K562 (cell line): ENCODE measurements at regions not wholly inside any gene's neighbourhood (a gene's known extent, or its start where the extent isn't known, plus 50 kb on each side); places are given as distances from the start of the nearest gene placed in this dataset.

Source experiments
- ATAC-seq: fragments of 200-7000 bp; cut with Tn5 transposase; 3 replicates; pipeline ENCODE4 v1.9.1; 2020; ENCODE audit warnings: moderate library complexity
- BruUV-seq: library from RNA; stranded (reverse); fragments of 400-500 nt; replicated peaks from 2 replicates; lab custom pipeline; 2021; lab: Mats Ljungman, UMichigan
- CTCF ChIA-PET: fragments of 300-600 bp; formaldehyde crosslinking; extraction: SDS; loops from one replicate; lab custom pipeline; 2021; ENCODE audit warnings: low intra/inter-chr PET ratio; lab: Yijun Ruan, JAX
- POLR2A ChIA-PET: fragments of 300-600, 350-650 bp; sonication (Branson Sonifier 250); formaldehyde crosslinking; extraction: SDS; loops from one replicate; lab custom pipeline; 2021; ENCODE audit warnings: antibody characterized with exemption, inconsistent platforms; lab: Yijun Ruan, JAX
- DNase-seq, 4 experiments: peaks; one replicate each; pipeline versions ENCODE4 v3.0.0 to v3.0.0-alpha.2; 2011 to 2018; ENCODE audit warnings: low spot score in 3 of 4, mixed read lengths in 3 of 4; ENCODE audit errors: extremely low read depth in 1 of 4
- FAIRE-seq: peaks from 2 replicates; lab custom pipeline; 2011; peaks lifted over from hg19 to GRCh38; lab: Jason Lieb, UNC
- H2AFZ ChIP-seq: 2 replicates; pipeline ENCODE4 v1.6.0; 2011; ENCODE audit warnings: low read depth, low read length, control low read depth, inconsistent platforms
- H3K27ac ChIP-seq: fragments of 200-600 bp; 3 replicates; pipeline ENCODE4 v1.8.0; 2011; ENCODE audit warnings: low read depth, mild to moderate bottlenecking, control low read depth, inconsistent platforms, low read length, moderate library complexity, mixed read lengths; ENCODE audit errors: extremely low read depth
- H3K27me3 ChIP-seq, 2 experiments: fragments of 300-600 bp in 1 of 2; 2 replicates in 1 of 2; 3 replicates in 1 of 2; pipeline versions ENCODE4 v1.6.0 to v1.8.0; 2011; ENCODE audit warnings: inconsistent platforms in 2 of 2, low read length in 2 of 2, mild to moderate bottlenecking in 1 of 2, mixed read lengths in 1 of 2, moderate library complexity in 1 of 2; ENCODE audit not compliant: control insufficient read depth in 2 of 2, insufficient read depth in 2 of 2
- H3K36me3 ChIP-seq: fragments of 300-600 bp; 3 replicates; pipeline ENCODE4 v1.8.0; 2011; ENCODE audit warnings: mild to moderate bottlenecking, low read length, inconsistent platforms; ENCODE audit not compliant: control insufficient read depth, insufficient read depth
- H3K4me1 ChIP-seq, 2 experiments: fragments of 200-600 bp in 1 of 2; replicated peaks in 1 of 2; 2 replicates in 1 of 2; 3 replicates in 1 of 2; pipeline versions ENCODE4 v1.5.1 to v1.8.0; 2011; ENCODE audit warnings: inconsistent platforms in 2 of 2, low read length in 2 of 2, mild to moderate bottlenecking in 1 of 2, mixed read lengths in 1 of 2, moderate library complexity in 1 of 2; ENCODE audit not compliant: control insufficient read depth in 2 of 2, insufficient read depth in 2 of 2
- H3K4me2 ChIP-seq: 2 replicates; pipeline ENCODE4 v1.6.1; 2011; ENCODE audit warnings: low read length, control low read depth, inconsistent platforms, mixed read lengths; ENCODE audit not compliant: insufficient read depth
- H3K4me3 ChIP-seq: fragments of 200-600 bp; sonication (generic), shearing (Covaris generic); 2 replicates; pipeline ENCODE4 v1.5.1; 2016; ENCODE audit warnings: control low read depth, inconsistent platforms
- H3K79me2 ChIP-seq: fragments of 200-600 bp; 3 replicates; pipeline ENCODE4 v1.8.0; 2011; ENCODE audit warnings: low read length, inconsistent platforms; ENCODE audit not compliant: control insufficient read depth, insufficient read depth
- H3K9ac ChIP-seq, 2 experiments: 2 replicates each; pipeline versions ENCODE4 v1.6.0 to v1.6.1; 2011; ENCODE audit warnings: low read depth in 2 of 2, low read length in 2 of 2, control low read depth in 1 of 2, inconsistent platforms in 1 of 2, mild to moderate bottlenecking in 1 of 2, mixed read lengths in 1 of 2; ENCODE audit not compliant: insufficient read depth in 1 of 2
- H3K9me1 ChIP-seq: one replicate; pipeline ENCODE4 v1.6.0; 2011; ENCODE audit warnings: inconsistent platforms, mild to moderate bottlenecking, low read length, moderate library complexity; ENCODE audit not compliant: control insufficient read depth, insufficient read depth
- H3K9me3 ChIP-seq: replicated peaks from 2 replicates; pipeline ENCODE4 v1.5.1; 2011; ENCODE audit warnings: low read depth, low read length, inconsistent platforms; ENCODE audit not compliant: control insufficient read depth, insufficient read depth
- H4K20me1 ChIP-seq: replicated peaks from 2 replicates; pipeline ENCODE4 v1.6.1; 2011; ENCODE audit warnings: low read length, inconsistent platforms, mixed read lengths; ENCODE audit not compliant: control insufficient read depth, insufficient read depth
- CREB1 ChIP-seq, 2 experiments: sonication (generic) in 1 of 2; formaldehyde crosslinking in 1 of 2; IDR thresholded peaks; 2 replicates each; pipeline versions ENCODE4 v1.6.1 to v1.8.0; 2012 to 2022; ENCODE audit warnings: inconsistent platforms in 1 of 2, mild to moderate bottlenecking in 1 of 2, missing genetic modification reagents in 1 of 2, moderate library complexity in 1 of 2
- DNMT1 ChIP-seq: fragments of 450-650 bp; IDR thresholded peaks from 2 replicates; pipeline ENCODE4 v1.6.1; 2016; ENCODE audit warnings: antibody characterized with exemption, mild to moderate bottlenecking
- KDM1A ChIP-seq, 2 experiments: fragments of 450-650 bp; IDR thresholded peaks; 2 replicates each; pipeline ENCODE4 v1.6.1; 2016; ENCODE audit warnings: mild to moderate bottlenecking in 2 of 2
- SRSF3 ChIP-seq: fragments of 200-400 bp; formaldehyde crosslinking; IDR thresholded peaks from 2 replicates; pipeline ENCODE4 v1.6.1; 2016; ENCODE audit warnings: mild to moderate bottlenecking, low read length, moderate library complexity; ENCODE audit not compliant: insufficient read depth
- TEAD2 ChIP-seq: fragments of 450-650 bp; IDR thresholded peaks from 2 replicates; pipeline ENCODE4 v1.6.1; 2016; ENCODE audit warnings: missing genetic modification characterization, control low read depth, missing compliant biosample characterization
- ZNF184 ChIP-seq: sonication (generic); formaldehyde crosslinking; IDR thresholded peaks from 2 replicates; pipeline ENCODE4 v1.5.0; 2020; ENCODE audit warnings: missing genetic modification reagents
- ZNF239 ChIP-seq: fragments of 250-450 bp; sonication (Bioruptor Pico); IDR thresholded peaks from 2 replicates; pipeline ENCODE4 v1.4.0; 2020; ENCODE audit warnings: mild to moderate bottlenecking
- ZZZ3 ChIP-seq: fragments of 450-650 bp; IDR thresholded peaks from 2 replicates; pipeline ENCODE4 v1.6.1; 2016; ENCODE audit warnings: antibody characterized with exemption, mild to moderate bottlenecking, moderate library complexity
- WGBS: fragments of 100-300 bp; shearing (Covaris generic); methylation state at CpG from one replicate; pipeline ENCODE4 v1.1.6; 2016; ENCODE audit warnings: low coverage, mixed read lengths; ENCODE audit not compliant: insufficient coverage; ENCODE audit errors: missing lambda C conversion rate; 5-methylcytosine and 5-hydroxymethylcytosine counted together
- in situ Hi-C: fragments of 300-500 bp; cut with MboI; formaldehyde crosslinking; loops from 4 replicates; pipeline ENCODE4 v1.15.0; 2018; ENCODE audit warnings: inconsistent platforms, mixed read lengths
- intact Hi-C: fragments of 100-400 bp; cut with micrococcal nuclease; formaldehyde crosslinking; loops from 2 replicates; pipeline ENCODE4 v1.14.2; 2022
- TF ChIP-seq, protein P1 (sequence below): fragments of 450-650 bp; formaldehyde crosslinking; IDR thresholded peaks from 2 replicates; pipeline ENCODE4 v1.4.0; 2020; ENCODE audit warnings: mild to moderate bottlenecking, moderate library complexity

DNA sequence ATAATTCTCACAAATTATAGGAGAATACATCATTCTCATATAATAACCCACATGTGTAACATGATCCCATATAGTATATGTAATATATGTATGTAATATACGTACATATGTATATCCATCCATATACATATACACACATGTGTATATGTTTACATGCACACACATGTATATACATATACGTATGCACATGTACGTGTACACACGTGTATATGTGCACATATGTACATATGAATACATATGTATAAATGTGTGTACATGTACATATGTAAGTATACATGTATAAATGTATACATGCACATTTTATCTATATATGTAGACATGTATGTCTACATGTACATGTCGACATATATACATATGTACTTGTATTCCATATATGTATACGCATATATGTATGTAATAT lies 288.8 kb downstream of the NPIPA8 start:
- Histone ChIP-seq H3K27ac (no peak overlapping the region), H3K79me2 (peaks cover 16% of the 10 kb centered on the region; the same call in 2 of the 3 replicates), H3K9me1 (no peaks in the 10 kb centered on the region), H3K4me1 (no peaks in the 10 kb centered on the region), H3K4me2 (no peak overlapping the region), H4K20me1 (peaks cover 5% of the 10 kb centered on the region; the same call in 1 of the 2 replicates), H3K9me3 (no peaks in the 10 kb centered on the region), H3K4me3 (no peak overlapping the region), H2AFZ (no peak overlapping the region), H3K36me3 (peaks cover 21% of the 10 kb centered on the region; the same call in 2 of the 3 replicates), H3K9ac (no peak overlapping the region), H3K27me3 (no peaks in the 10 kb centered on the region)
- no peak for ATAC-seq
- in situ Hi-C loops: no loop called here
- 29% methylated on average over 6 of the region's 6 CpGs for whole genome bisulfite sequencing
- no TSS peak for BruUV-seq
- FAIRE-seq: no peak
- no peak for TF ChIP-seq ZNF239 (CRISPR knock-in tag)
- TF ChIP-seq KDM1A (IDR thresholded peaks at IDR 0.05): peak in 1 of 2 experiments; percentile 61; a peak in 1 of 4 replicates
- POLR2A ChIA-PET: no interaction called here
- intact Hi-C loops: no loop called here
- DNase-seq: no peak
- CTCF ChIA-PET: no interaction called here

DNA sequence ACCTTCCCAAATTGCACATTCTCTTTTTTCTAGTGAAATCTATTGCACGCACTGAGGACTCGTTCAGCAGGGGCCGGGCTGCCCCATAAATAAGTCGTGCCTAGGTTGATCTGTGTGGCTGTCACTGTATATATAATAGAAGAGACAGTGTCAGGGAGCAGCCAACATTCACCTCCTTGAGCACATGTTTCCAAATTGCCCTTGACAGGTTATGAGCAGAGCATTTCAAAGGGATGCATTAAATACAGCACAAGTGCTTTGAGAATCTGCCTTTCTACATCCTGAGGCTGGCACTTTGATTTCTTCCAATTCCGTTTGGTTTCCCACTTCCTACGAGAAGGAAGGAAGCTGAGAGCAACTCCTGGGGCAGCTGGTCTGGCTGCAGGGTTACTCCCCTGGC lies 291.2 kb downstream of the NPIPA8 start:
- Histone ChIP-seq H3K4me3 (no peak overlapping the region), H3K9ac (no peak overlapping the region), H4K20me1 (peaks cover 5% of the 10 kb centered on the region; the same call in 1 of the 2 replicates), H3K9me1 (no peaks in the 10 kb centered on the region), H3K4me2 (no peak overlapping the region), H3K79me2 (peaks cover 16% of the 10 kb centered on the region; the same call in 2 of the 3 replicates), H2AFZ (no peak overlapping the region), H3K36me3 (peaks cover 31% of the 10 kb centered on the region; the same call in 2 of the 3 replicates), H3K27ac (no peak overlapping the region), H3K4me1 (no peaks in the 10 kb centered on the region), H3K27me3 (no peaks in the 10 kb centered on the region), H3K9me3 (no peaks in the 10 kb centered on the region)
- TF ChIP-seq ZZZ3 (no peak), TEAD2 (tag) (no peak), ZNF184 (CRISPR knock-in tag) (no peak), DNMT1 (no peak), CREB1 (IDR thresholded peaks at IDR 0.05) (no peak), CREB1 (CRISPR knock-in tag; IDR thresholded peaks at IDR 0.05) (no peak), SRSF3 (no peak)
- TF ChIP-seq, protein P1, sequence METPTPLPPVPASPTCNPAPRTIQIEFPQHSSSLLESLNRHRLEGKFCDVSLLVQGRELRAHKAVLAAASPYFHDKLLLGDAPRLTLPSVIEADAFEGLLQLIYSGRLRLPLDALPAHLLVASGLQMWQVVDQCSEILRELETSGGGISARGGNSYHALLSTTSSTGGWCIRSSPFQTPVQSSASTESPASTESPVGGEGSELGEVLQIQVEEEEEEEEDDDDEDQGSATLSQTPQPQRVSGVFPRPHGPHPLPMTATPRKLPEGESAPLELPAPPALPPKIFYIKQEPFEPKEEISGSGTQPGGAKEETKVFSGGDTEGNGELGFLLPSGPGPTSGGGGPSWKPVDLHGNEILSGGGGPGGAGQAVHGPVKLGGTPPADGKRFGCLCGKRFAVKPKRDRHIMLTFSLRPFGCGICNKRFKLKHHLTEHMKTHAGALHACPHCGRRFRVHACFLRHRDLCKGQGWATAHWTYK (CRISPR knock-in tag): no peak
- DNase-seq: no peak
- intact Hi-C loops: no loop called here
- no TSS peak for BruUV-seq
- FAIRE-seq: no peak
- no peak for ATAC-seq
- WGBS: 9% methylated on average over 5 of the region's 6 CpGs
- ChIA-PET POLR2A (interaction anchor here (0.7 kb wide), 1 partner anchor 26 kb away, joined by 3 read pairs; no protein-coding TSS in a partner anchor), CTCF (no interaction called here)
- in situ Hi-C loops: no loop called here
